Dedifferentiated amniotic fluid mesenchymal stem cell (primary cell): ENCODE measurements at regions not wholly inside any gene's neighbourhood (a gene's known extent, or its start where the extent isn't known, plus 50 kb on each side); places are given as distances from the start of the nearest gene placed in this dataset.

ENCODE experiments used
- DNase-seq: peaks from one replicate; pipeline ENCODE4 v3.0.0-alpha.2; 2016; ENCODE audit errors: extremely low spot score

GRCh38 chr9:99365233-99365980, 143.3 kb downstream of the SEC61B start:
- DNase-seq, result peak; percentile 39

- DNase-seq, result no peak
Measured at GRCh38 chr9:99366183-99366582, 144.1 kb downstream of the SEC61B start.

- DNase-seq, result no peak
Measured at GRCh38 chr9:99366621-99367020, 144.5 kb downstream of the SEC61B start.

- peak; percentile 72 for DNase-seq
Measured at GRCh38 chr9:99368341-99369326, 146.6 kb downstream of the SEC61B start.

- DNase-seq, result no peak
Measured at GRCh38 chr9:99369327-99369722, 147.2 kb downstream of the SEC61B start.

GRCh38 chr9:99370376-99370775, 148.3 kb downstream of the SEC61B start:
- DNase-seq, result no peak

- DNase-seq, result no peak
Measured at GRCh38 chr9:99371376-99371775, 149.3 kb downstream of the SEC61B start.

GRCh38 chr9:99373912-99374311, 151.8 kb downstream of the SEC61B start:
- no peak for DNase-seq

GRCh38 chr9:99374793-99375192, 152.7 kb downstream of the SEC61B start:
- no peak for DNase-seq

GRCh38 chr9:99375481-99375880, 153.4 kb downstream of the SEC61B start:
- DNase-seq, result no peak

GRCh38 chr9:99377790-99378775, 156.0 kb downstream of the SEC61B start:
- peak; percentile 53 for DNase-seq

- DNase-seq, result no peak
Measured at GRCh38 chr9:99383536-99383935, 161.5 kb downstream of the SEC61B start.

- no peak for DNase-seq
Measured at GRCh38 chr9:99385215-99385614, 163.1 kb downstream of the SEC61B start.

GRCh38 chr9:99385814-99386279, 163.8 kb downstream of the SEC61B start:
- peak; percentile 57 for DNase-seq

- peak; percentile 20 for DNase-seq
Measured at GRCh38 chr9:99387431-99387830, 165.3 kb downstream of the SEC61B start.

GRCh38 chr9:99389087-99390033, 167.3 kb downstream of the SEC61B start:
- DNase-seq, result no peak

- no peak for DNase-seq
Measured at GRCh38 chr9:99391937-99392594, 170.0 kb downstream of the SEC61B start.

GRCh38 chr9:99392986-99393385, 170.9 kb downstream of the SEC61B start:
- DNase-seq, result no peak

GRCh38 chr9:99393993-99394392, 171.9 kb downstream of the SEC61B start:
- no peak for DNase-seq

GRCh38 chr9:99398241-99398640, 176.2 kb downstream of the SEC61B start:
- DNase-seq, result no peak
